NCI-H128 (cell line): ENCODE measurements at regions not wholly inside any gene's neighbourhood (a gene's known extent, or its start where the extent isn't known, plus 50 kb on each side); places are given as distances from the start of the nearest gene placed in this dataset.
A peak's percentile ranks its signal among the peaks of the same experiment; 100 is the strongest.
"Not testable (repeated sequence)": the region's sequence is repeated elsewhere in the genome, so short reads cannot be mapped to it uniquely, and the experiment has no call there.

Experiments used
- DNase-seq: peaks from one replicate; lab custom pipeline; 2025; ENCODE audit not compliant: unreplicated experiment; lab: John Stamatoyannopoulos, UW

GRCh38 chr1:102821707-102822106, 286.6 kb downstream of the COL11A1 start:
- no peak for DNase-seq

- DNase-seq: no peak
Observed at GRCh38 chr1:102800406-102800805, 307.9 kb downstream of the COL11A1 start.

GRCh38 chr1:102799496-102799895, 308.8 kb downstream of the COL11A1 start:
- no peak for DNase-seq

- DNase-seq: no peak
Observed at GRCh38 chr1:102798718-102799117, 309.6 kb downstream of the COL11A1 start.

GRCh38 chr1:102796429-102796828, 311.9 kb downstream of the COL11A1 start:
- no peak for DNase-seq

- no peak for DNase-seq
Observed at GRCh38 chr1:102790997-102791396, 317.3 kb downstream of the COL11A1 start.

- DNase-seq: not testable (repeated sequence)
Observed at GRCh38 chr1:102789951-102790350, 318.4 kb downstream of the COL11A1 start.

- no peak for DNase-seq
Observed at GRCh38 chr1:102783487-102783886, 324.8 kb downstream of the COL11A1 start.

- DNase-seq: no peak
Observed at GRCh38 chr1:102782144-102782543, 326.2 kb downstream of the COL11A1 start.

- peak; percentile 37 for DNase-seq
Observed at GRCh38 chr1:102776071-102776470, 332.3 kb downstream of the COL11A1 start.

GRCh38 chr1:102772831-102773230, 335.5 kb downstream of the COL11A1 start:
- no peak for DNase-seq

GRCh38 chr1:102758418-102758817, 349.9 kb downstream of the COL11A1 start:
- DNase-seq: no peak

- DNase-seq: no peak
Observed at GRCh38 chr1:102757363-102757762, 351.0 kb downstream of the COL11A1 start.

- DNase-seq: no peak
Observed at GRCh38 chr1:102751111-102751510, 357.2 kb downstream of the COL11A1 start.

GRCh38 chr1:102742426-102742825, 365.9 kb downstream of the COL11A1 start:
- DNase-seq: no peak

GRCh38 chr1:102733491-102734236, 374.7 kb downstream of the COL11A1 start:
- DNase-seq: no peak

- no peak for DNase-seq
Observed at GRCh38 chr1:102732927-102733326, 375.4 kb downstream of the COL11A1 start.

GRCh38 chr1:102726417-102726816, 381.9 kb downstream of the COL11A1 start:
- no peak for DNase-seq

- DNase-seq: no peak
Observed at GRCh38 chr1:102724741-102725140, 383.6 kb downstream of the COL11A1 start.

- no peak for DNase-seq
Observed at GRCh38 chr1:102715150-102715549, 393.2 kb downstream of the COL11A1 start.

- DNase-seq: no peak
Observed at GRCh38 chr1:102699524-102699923, 408.8 kb downstream of the COL11A1 start.

GRCh38 chr1:102693345-102693744, 415.0 kb downstream of the COL11A1 start:
- no peak for DNase-seq

- DNase-seq: no peak
Observed at GRCh38 chr1:102691592-102692090, 416.7 kb downstream of the COL11A1 start.
